OCI-LY7 (cell line): ENCODE measurements at regions not wholly inside any gene's neighbourhood (a gene's known extent, or its start where the extent isn't known, plus 50 kb on each side); places are given as distances from the start of the nearest gene placed in this dataset.

ENCODE experiments used
- BruUV-seq: library from RNA; stranded (reverse); fragments of 400-500 nt; replicated peaks from 2 replicates; lab custom pipeline; 2021; lab: Mats Ljungman, UMichigan
- CTCF ChIA-PET: fragments of 300-600 bp; sonication (Branson Sonifier 250); formaldehyde crosslinking; loops from one replicate; lab custom pipeline; 2022; ENCODE audit warnings: antibody characterized with exemption; ENCODE audit not compliant: unreplicated experiment; lab: Charles Lee
- POLR2A ChIA-PET: fragments of 300-600 bp; sonication (Branson Sonifier 250); formaldehyde crosslinking; loops from one replicate; lab custom pipeline; 2022; ENCODE audit warnings: antibody characterized with exemption; lab: Charles Lee
- DNase-seq: peaks from one replicate; pipeline ENCODE4 v3.0.0-alpha.2; 2015; ENCODE audit warnings: low spot score
- H2AFZ ChIP-seq: fragments of 200-600 bp; sonication (generic), shearing (Covaris generic); 2 replicates; pipeline ENCODE4 v1.6.1; 2014; ENCODE audit warnings: mild to moderate bottlenecking, antibody characterized with exemption, low read length, moderate library complexity
- H3K27ac ChIP-seq: fragments of 200-600 bp; sonication (generic); 2 replicates; pipeline ENCODE4 v1.5.1; 2014; ENCODE audit warnings: mixed run types, low read depth, mild to moderate bottlenecking, moderate library complexity, low read length, inconsistent platforms; ENCODE audit not compliant: poor library complexity, severe bottlenecking
- H3K36me3 ChIP-seq: fragments of 200-600 bp; sonication (generic); 2 replicates; pipeline ENCODE4 v1.6.1; 2014; ENCODE audit warnings: mild to moderate bottlenecking, antibody characterized with exemption, low read length, moderate library complexity, mixed read lengths; ENCODE audit not compliant: insufficient read depth
- H3K4me1 ChIP-seq: fragments of 200-600 bp; sonication (generic); 2 replicates; pipeline ENCODE4 v1.5.1; 2014; ENCODE audit warnings: mild to moderate bottlenecking, low read length; ENCODE audit not compliant: insufficient read depth, poor library complexity, severe bottlenecking
- H3K4me2 ChIP-seq: fragments of 200-600 bp; sonication (generic); 2 replicates; pipeline ENCODE4 v1.6.1; 2014; ENCODE audit warnings: mild to moderate bottlenecking, low read length
- H3K4me3 ChIP-seq: fragments of 200-600 bp; sonication (generic); 2 replicates; pipeline ENCODE4 v1.5.1; 2014; ENCODE audit warnings: mild to moderate bottlenecking, low read depth, low read length; ENCODE audit not compliant: poor library complexity, severe bottlenecking
- H3K79me2 ChIP-seq: fragments of 200-600 bp; sonication (generic); 2 replicates; pipeline ENCODE4 v1.6.1; 2016; ENCODE audit warnings: low read depth, mild to moderate bottlenecking, low read length, moderate library complexity, mixed read lengths; ENCODE audit not compliant: insufficient read depth
- H3K9me2 ChIP-seq: fragments of 200-600 bp; sonication (generic); 2 replicates; pipeline ENCODE4 v1.6.1; 2016; ENCODE audit warnings: mild to moderate bottlenecking, low read length, mixed read lengths; ENCODE audit not compliant: insufficient read depth
- H3K9me3 ChIP-seq: fragments of 200-600 bp; sonication (generic); 2 replicates; pipeline ENCODE4 v1.6.1; 2014; ENCODE audit warnings: mild to moderate bottlenecking, mixed run types, low read length, mixed read lengths
- H4K20me1 ChIP-seq: fragments of 200-600 bp; sonication (generic); 2 replicates; pipeline ENCODE4 v1.6.1; 2014; ENCODE audit warnings: mild to moderate bottlenecking, antibody characterized with exemption, low read length, moderate library complexity, mixed read lengths; ENCODE audit not compliant: insufficient read depth
- EZH2phosphoT487 ChIP-seq: fragments of 200-600 bp; sonication (generic); IDR thresholded peaks from 2 replicates; pipeline ENCODE4 v1.6.1; 2018; ENCODE audit warnings: low read depth, borderline replicate concordance, mild to moderate bottlenecking, mixed run types, antibody characterized with exemption, low read length, moderate library complexity, mixed read lengths
- intact Hi-C: fragments of 100-400 bp; cut with micrococcal nuclease; formaldehyde crosslinking; loops from one replicate; pipeline ENCODE4 v1.10.0; 2022; ENCODE audit not compliant: unreplicated experiment
- TF ChIP-seq, protein P1 (sequence below): fragments of 200-600 bp; sonication (generic); conservative IDR thresholded peaks from 2 replicates; pipeline ENCODE4 v1.5.1; 2014; ENCODE audit warnings: mild to moderate bottlenecking, antibody characterized with exemption, low read length, moderate library complexity, mixed read lengths

- Histone ChIP-seq H3K79me2 (no peaks in the 10 kb centered on the region), H3K4me2 (no peak overlapping the region), H3K9me3 (no peaks in the 10 kb centered on the region), H3K36me3 (no peaks in the 10 kb centered on the region), H3K9me2 (no peaks in the 10 kb centered on the region), H3K4me1 (no peaks in the 10 kb centered on the region), H3K4me3 (no peak overlapping the region), H4K20me1 (no peaks in the 10 kb centered on the region), H2AFZ (no peak overlapping the region), H3K27ac (no peak overlapping the region)
- no peak for DNase-seq
- BruUV-seq: no TSS peak
- POLR2A ChIA-PET: no interaction called here
- TF ChIP-seq, protein P1, sequence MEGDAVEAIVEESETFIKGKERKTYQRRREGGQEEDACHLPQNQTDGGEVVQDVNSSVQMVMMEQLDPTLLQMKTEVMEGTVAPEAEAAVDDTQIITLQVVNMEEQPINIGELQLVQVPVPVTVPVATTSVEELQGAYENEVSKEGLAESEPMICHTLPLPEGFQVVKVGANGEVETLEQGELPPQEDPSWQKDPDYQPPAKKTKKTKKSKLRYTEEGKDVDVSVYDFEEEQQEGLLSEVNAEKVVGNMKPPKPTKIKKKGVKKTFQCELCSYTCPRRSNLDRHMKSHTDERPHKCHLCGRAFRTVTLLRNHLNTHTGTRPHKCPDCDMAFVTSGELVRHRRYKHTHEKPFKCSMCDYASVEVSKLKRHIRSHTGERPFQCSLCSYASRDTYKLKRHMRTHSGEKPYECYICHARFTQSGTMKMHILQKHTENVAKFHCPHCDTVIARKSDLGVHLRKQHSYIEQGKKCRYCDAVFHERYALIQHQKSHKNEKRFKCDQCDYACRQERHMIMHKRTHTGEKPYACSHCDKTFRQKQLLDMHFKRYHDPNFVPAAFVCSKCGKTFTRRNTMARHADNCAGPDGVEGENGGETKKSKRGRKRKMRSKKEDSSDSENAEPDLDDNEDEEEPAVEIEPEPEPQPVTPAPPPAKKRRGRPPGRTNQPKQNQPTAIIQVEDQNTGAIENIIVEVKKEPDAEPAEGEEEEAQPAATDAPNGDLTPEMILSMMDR: no peak
- no peak for TF ChIP-seq EZH2phosphoT487
- CTCF ChIA-PET: no interaction called here
- intact Hi-C loops: no loop called here
Observed at GRCh38 chr11:116611998-116612620, 160.7 kb downstream of the BUD13 start.

- Histone ChIP-seq H3K4me2 (no peak overlapping the region), H3K4me1 (no peaks in the 10 kb centered on the region), H4K20me1 (no peaks in the 10 kb centered on the region), H3K79me2 (no peaks in the 10 kb centered on the region), H3K9me3 (no peaks in the 10 kb centered on the region), H3K36me3 (no peaks in the 10 kb centered on the region), H3K4me3 (no peak overlapping the region), H3K9me2 (no peaks in the 10 kb centered on the region), H3K27ac (no peak overlapping the region), H2AFZ (no peak overlapping the region)
- POLR2A ChIA-PET: interaction anchor here (0.7 kb wide), 1 partner anchor 26 kb away, joined by 3 read pairs; no protein-coding TSS in a partner anchor
- DNase-seq: no peak
- CTCF ChIA-PET: no interaction called here
- no TSS peak for BruUV-seq
- TF ChIP-seq, protein P1: no peak
- no peak for TF ChIP-seq EZH2phosphoT487
- intact Hi-C loops: no loop called here
Observed at GRCh38 chr11:116610190-116610589, 162.6 kb downstream of the BUD13 start.

- ChIA-PET POLR2A (interaction anchor here (0.5 kb wide), 1 partner anchor 48 kb away, joined by 4 read pairs; no protein-coding TSS in a partner anchor), CTCF (no interaction called here)
- H2AFZ ChIP-seq: no peak overlapping the region
- no peaks in the 10 kb centered on the region for H3K9me3 ChIP-seq
- H3K4me2 ChIP-seq: no peak overlapping the region
- DNase-seq: no peak
- no peaks in the 10 kb centered on the region for H4K20me1 ChIP-seq
- no peak for TF ChIP-seq EZH2phosphoT487
- TF ChIP-seq, protein P1: no peak
- H3K4me3 ChIP-seq: no peak overlapping the region
- intact Hi-C loops: no loop called here
- H3K79me2 ChIP-seq: no peaks in the 10 kb centered on the region
- H3K27ac ChIP-seq: no peak overlapping the region
- H3K9me2 ChIP-seq: no peaks in the 10 kb centered on the region
- H3K36me3 ChIP-seq: no peaks in the 10 kb centered on the region
- H3K4me1 ChIP-seq: no peaks in the 10 kb centered on the region
- BruUV-seq: no TSS peak
Observed at GRCh38 chr11:116607027-116607426, 165.8 kb downstream of the BUD13 start.
